ENCODE measurements at regions not wholly inside any gene's neighbourhood (a gene's known extent, or its start where the extent isn't known, plus 50 kb on each side); places are given as distances from the start of the nearest gene placed in this dataset.

DNA sequence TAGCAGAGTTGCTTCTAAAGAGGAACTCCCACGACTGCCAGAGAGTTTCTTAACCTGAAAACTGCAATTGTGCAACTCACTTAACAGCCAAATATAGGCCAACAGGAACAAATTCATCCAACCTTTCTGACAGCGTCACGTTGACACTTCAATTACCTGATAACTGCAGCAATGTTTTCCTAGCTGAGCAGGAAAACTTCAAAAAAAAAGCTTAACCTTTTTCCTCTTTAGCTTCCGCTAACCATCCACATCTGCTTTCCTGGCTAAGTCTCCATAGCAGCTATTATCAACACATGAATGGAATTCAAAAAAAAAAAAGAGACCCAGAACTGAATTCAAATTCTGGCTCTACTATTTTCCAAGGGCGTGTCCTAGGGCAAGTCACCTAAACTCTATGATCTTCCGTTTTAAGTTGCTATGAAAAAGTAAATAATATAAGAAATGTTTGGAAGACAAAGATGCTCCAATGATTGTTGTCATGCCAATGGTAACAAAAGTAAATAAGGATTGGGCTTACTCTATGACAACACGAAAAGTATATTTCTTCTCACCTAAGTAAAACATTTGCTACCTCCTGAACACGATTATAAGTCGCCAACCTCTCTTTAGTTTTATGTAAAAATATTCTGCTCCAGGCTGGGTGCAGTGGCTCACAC, 524.6 kb upstream of the JARID2 start:
- no peaks in the 10 kb centered on the region for H3K36me3 ChIP-seq (ENCODE audit: low read depth)
- H3K4me1 ChIP-seq (ENCODE audit: insufficient read depth, poor library complexity, severe bottlenecking), result peaks cover 13% of the 10 kb centered on the region
- no peak for TF ChIP-seq CTCF (IDR thresholded peaks at IDR 0.05; ENCODE audit: poor library complexity, severe bottlenecking)
- no peaks in the 10 kb centered on the region for H3K27me3 ChIP-seq (ENCODE audit: insufficient read depth, poor library complexity, severe bottlenecking)
- DNase-seq (ENCODE audit: low spot score) (no peak), ATAC-seq (ENCODE audit: low read depth) (no peak)
- no peak overlapping the region for H3K4me3 ChIP-seq (ENCODE audit: severe bottlenecking)
- no peaks in the 10 kb centered on the region for H3K9me3 ChIP-seq (ENCODE audit: severe bottlenecking)
- no peak overlapping the region for H3K27ac ChIP-seq (ENCODE audit: poor library complexity, severe bottlenecking)

- no peak for TF ChIP-seq CTCF (IDR thresholded peaks at IDR 0.05; ENCODE audit: poor library complexity, severe bottlenecking)
- ATAC-seq (ENCODE audit: low read depth) (no peak), DNase-seq (ENCODE audit: low spot score) (no peak)
- H3K4me3 ChIP-seq (ENCODE audit: severe bottlenecking), result no peak overlapping the region
- H3K4me1 ChIP-seq (ENCODE audit: insufficient read depth, poor library complexity, severe bottlenecking), result peaks cover 8% of the 10 kb centered on the region
- no peaks in the 10 kb centered on the region for H3K9me3 ChIP-seq (ENCODE audit: severe bottlenecking)
- H3K27ac ChIP-seq (ENCODE audit: poor library complexity, severe bottlenecking), result no peak overlapping the region
- no peaks in the 10 kb centered on the region for H3K36me3 ChIP-seq (ENCODE audit: low read depth)
- no peaks in the 10 kb centered on the region for H3K27me3 ChIP-seq (ENCODE audit: insufficient read depth, poor library complexity, severe bottlenecking)
Measured at GRCh38 chr6:14722001-14722562, 523.8 kb upstream of the JARID2 start.

GRCh38 chr6:14722704-14723103, 523.2 kb upstream of the JARID2 start:
- no peak for DNase-seq (ENCODE audit: low spot score)
- no peak for TF ChIP-seq CTCF (IDR thresholded peaks at IDR 0.05; ENCODE audit: poor library complexity, severe bottlenecking)
- no peak overlapping the region for H3K4me3 ChIP-seq (ENCODE audit: severe bottlenecking)
- no peaks in the 10 kb centered on the region for H3K36me3 ChIP-seq (ENCODE audit: low read depth)
- H3K9me3 ChIP-seq (ENCODE audit: severe bottlenecking), result no peaks in the 10 kb centered on the region
- H3K27ac ChIP-seq (ENCODE audit: poor library complexity, severe bottlenecking), result no peak overlapping the region
- no peak for ATAC-seq (ENCODE audit: low read depth)
- no peaks in the 10 kb centered on the region for H3K27me3 ChIP-seq (ENCODE audit: insufficient read depth, poor library complexity, severe bottlenecking)
- H3K4me1 ChIP-seq (ENCODE audit: insufficient read depth, poor library complexity, severe bottlenecking), result peaks cover 8% of the 10 kb centered on the region

DNA sequence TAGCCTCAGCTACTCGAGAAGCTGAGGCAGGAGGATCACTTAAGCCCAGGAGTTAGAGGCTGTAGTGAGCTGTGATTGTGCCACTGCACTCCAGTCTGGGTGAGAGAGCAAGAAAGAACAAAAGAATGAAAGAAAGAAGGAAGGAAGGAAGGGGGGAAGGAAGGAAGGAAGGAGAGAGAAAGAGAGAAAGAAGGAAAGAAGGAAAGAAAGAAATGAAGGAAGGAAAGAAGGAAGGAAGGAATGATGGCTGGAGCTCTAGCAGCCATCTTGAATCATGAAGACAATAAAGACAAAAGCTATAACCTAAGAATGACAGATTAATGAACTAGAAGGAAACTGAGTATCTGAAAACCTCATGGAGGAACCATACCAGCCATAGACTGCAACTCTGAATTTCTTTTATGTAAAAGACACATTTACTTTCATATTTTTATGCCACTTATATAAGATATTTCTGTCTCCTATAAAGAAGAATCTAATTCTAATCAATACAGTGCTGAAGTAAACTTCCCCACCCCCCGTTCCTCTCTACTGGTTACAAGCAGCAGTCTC, 522.3 kb upstream of the JARID2 start:
- no peaks in the 10 kb centered on the region for H3K9me3 ChIP-seq (ENCODE audit: severe bottlenecking)
- DNase-seq (ENCODE audit: low spot score) (no peak), ATAC-seq (ENCODE audit: low read depth) (no peak)
- no peaks in the 10 kb centered on the region for H3K27me3 ChIP-seq (ENCODE audit: insufficient read depth, poor library complexity, severe bottlenecking)
- H3K4me3 ChIP-seq (ENCODE audit: severe bottlenecking), result no peak overlapping the region
- no peak for TF ChIP-seq CTCF (IDR thresholded peaks at IDR 0.05; ENCODE audit: poor library complexity, severe bottlenecking)
- H3K27ac ChIP-seq (ENCODE audit: poor library complexity, severe bottlenecking), result no peak overlapping the region
- peaks cover 8% of the 10 kb centered on the region for H3K4me1 ChIP-seq (ENCODE audit: insufficient read depth, poor library complexity, severe bottlenecking)
- H3K36me3 ChIP-seq (ENCODE audit: low read depth), result no peaks in the 10 kb centered on the region

DNA sequence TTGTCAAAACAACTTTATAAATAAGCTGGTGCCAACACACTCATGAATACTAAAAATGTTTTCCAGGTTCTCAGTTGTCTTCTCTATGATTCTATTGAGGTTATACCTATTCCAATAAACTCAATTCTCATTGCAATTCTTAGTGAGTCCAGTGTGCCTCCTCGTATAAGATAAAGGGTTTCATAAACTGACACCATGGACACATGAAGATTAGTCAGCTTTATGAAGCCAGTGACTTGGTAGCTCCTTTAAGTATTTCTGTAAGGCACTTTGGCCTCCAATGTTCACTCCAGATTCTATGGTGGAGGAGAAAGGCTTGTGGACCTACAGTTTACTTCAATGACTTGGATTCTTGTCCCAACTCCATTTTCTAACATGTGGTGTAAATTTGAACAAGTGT, 521.3 kb upstream of the JARID2 start:
- H3K36me3 ChIP-seq (ENCODE audit: low read depth), result no peaks in the 10 kb centered on the region
- no peak overlapping the region for H3K27ac ChIP-seq (ENCODE audit: poor library complexity, severe bottlenecking)
- H3K4me3 ChIP-seq (ENCODE audit: severe bottlenecking), result no peak overlapping the region
- no peak for TF ChIP-seq CTCF (IDR thresholded peaks at IDR 0.05; ENCODE audit: poor library complexity, severe bottlenecking)
- ATAC-seq (ENCODE audit: low read depth) (no peak), DNase-seq (ENCODE audit: low spot score) (no peak)
- peaks cover 8% of the 10 kb centered on the region for H3K4me1 ChIP-seq (ENCODE audit: insufficient read depth, poor library complexity, severe bottlenecking)
- no peaks in the 10 kb centered on the region for H3K27me3 ChIP-seq (ENCODE audit: insufficient read depth, poor library complexity, severe bottlenecking)
- H3K9me3 ChIP-seq (ENCODE audit: severe bottlenecking), result no peaks in the 10 kb centered on the region
